GM18870 (cell line): ENCODE measurements at regions not wholly inside any gene's neighbourhood (a gene's known extent, or its start where the extent isn't known, plus 50 kb on each side); places are given as distances from the start of the nearest gene placed in this dataset.
A peak's percentile ranks its signal among the peaks of the same experiment; 100 is the strongest.

ENCODE experiments used
- ATAC-seq: cut with Tn5 transposase; IDR thresholded peaks from one replicate; pipeline ENCODE4 v1.9.1; 2021; ENCODE audit warnings: moderate library complexity; ENCODE audit not compliant: unreplicated experiment

GRCh38 chr9:13990994-13991393, 322.9 kb downstream of the NFIB start:
- no peak for ATAC-seq

- ATAC-seq, result no peak
Observed at GRCh38 chr9:13990331-13990730, 323.6 kb downstream of the NFIB start.

- no peak for ATAC-seq
Observed at GRCh38 chr9:13988944-13989343, 325.0 kb downstream of the NFIB start.

- no peak for ATAC-seq
Observed at GRCh38 chr9:13983607-13984006, 330.3 kb downstream of the NFIB start.

GRCh38 chr9:13979941-13980318, 334.0 kb downstream of the NFIB start:
- no peak for ATAC-seq

GRCh38 chr9:13975611-13976290, 338.2 kb downstream of the NFIB start:
- no peak for ATAC-seq

GRCh38 chr9:13974891-13975290, 339.1 kb downstream of the NFIB start:
- no peak for ATAC-seq

- ATAC-seq, result no peak
Observed at GRCh38 chr9:13971966-13972655, 341.8 kb downstream of the NFIB start.

- ATAC-seq, result no peak
Observed at GRCh38 chr9:13971415-13971814, 342.5 kb downstream of the NFIB start.

- ATAC-seq, result no peak
Observed at GRCh38 chr9:13970426-13970825, 343.5 kb downstream of the NFIB start.

- no peak for ATAC-seq
Observed at GRCh38 chr9:13970018-13970417, 343.9 kb downstream of the NFIB start.

- ATAC-seq, result no peak
Observed at GRCh38 chr9:13967438-13967837, 346.5 kb downstream of the NFIB start.

- no peak for ATAC-seq
Observed at GRCh38 chr9:13967011-13967410, 346.9 kb downstream of the NFIB start.

- no peak for ATAC-seq
Observed at GRCh38 chr9:13963005-13963653, 350.8 kb downstream of the NFIB start.

- ATAC-seq, result no peak
Observed at GRCh38 chr9:13962006-13962405, 351.9 kb downstream of the NFIB start.

- ATAC-seq, result no peak
Observed at GRCh38 chr9:13960011-13960765, 353.8 kb downstream of the NFIB start.

GRCh38 chr9:13958672-13959071, 355.3 kb downstream of the NFIB start:
- no peak for ATAC-seq

GRCh38 chr9:13957089-13957488, 356.9 kb downstream of the NFIB start:
- peak; percentile 52 for ATAC-seq

- ATAC-seq, result no peak
Observed at GRCh38 chr9:13956107-13956506, 357.8 kb downstream of the NFIB start.

GRCh38 chr9:13952906-13953305, 361.0 kb downstream of the NFIB start:
- no peak for ATAC-seq

GRCh38 chr9:13948037-13948436, 365.9 kb downstream of the NFIB start:
- no peak for ATAC-seq

GRCh38 chr9:13943176-13943575, 370.8 kb downstream of the NFIB start:
- ATAC-seq, result no peak
